Kidney (tissue), 13 donors: ENCODE measurements at regions not wholly inside any gene's neighbourhood (a gene's known extent, or its start where the extent isn't known, plus 50 kb on each side); places are given as distances from the start of the nearest gene placed in this dataset.

Experiments used
- DNase-seq, 5 donors: peaks; one replicate each; pipeline ENCODE4 v3.0.0-alpha.2; 2013 to 2020
- FAIRE-seq: peaks from 2 replicates; lab custom pipeline; 2012; peaks lifted over from hg19 to GRCh38; lab: Jason Lieb, UNC
- H3K27ac ChIP-seq, 2 donors: one replicate each; pipeline ENCODE4 v1.7.0; 2013; ENCODE audit warnings: low read depth in 2 of 2, low read length in 2 of 2, inconsistent platforms in 1 of 2
- H3K27me3 ChIP-seq: one replicate; pipeline ENCODE4 v1.7.1; 2013; ENCODE audit warnings: low read length, inconsistent platforms; ENCODE audit not compliant: control insufficient read depth, insufficient read depth
- H3K36me3 ChIP-seq, 3 donors: one replicate each; pipeline versions ENCODE4 v1.7.0 to v1.7.1; 2013; ENCODE audit warnings: low read length in 3 of 3, control low read depth in 1 of 3, inconsistent platforms in 1 of 3; ENCODE audit not compliant: insufficient read depth in 3 of 3, control insufficient read depth in 2 of 3
- H3K4me1 ChIP-seq, 3 donors: one replicate each; pipeline versions ENCODE4 v1.7.0 to v1.7.1; 2013; ENCODE audit warnings: low read length in 3 of 3, inconsistent platforms in 1 of 3, low read depth in 1 of 3; ENCODE audit not compliant: control insufficient read depth in 2 of 3, insufficient read depth in 2 of 3
- H3K4me3 ChIP-seq, 3 donors: one replicate each; pipeline versions ENCODE4 v1.7.0 to v1.8.1; 2013; ENCODE audit warnings: low read length in 3 of 3, control low read depth in 1 of 3, inconsistent platforms in 1 of 3
- H3K9ac ChIP-seq, 3 donors: one replicate each; pipeline versions ENCODE4 v1.7.0 to v1.7.1; 2013; ENCODE audit warnings: low read length in 3 of 3, control low read depth in 1 of 3, inconsistent platforms in 1 of 3
- H3K9me3 ChIP-seq, 3 donors: one replicate each; pipeline versions ENCODE4 v1.7.0 to v1.7.1; 2013; ENCODE audit warnings: low read length in 3 of 3, control low read depth in 1 of 3, inconsistent platforms in 1 of 3; ENCODE audit not compliant: control insufficient read depth in 2 of 3, insufficient read depth in 1 of 3
- CTCF ChIP-seq: IDR thresholded peaks from 3 replicates; pipeline ENCODE4 v1.5.1; 2012; ENCODE audit warnings: mild to moderate bottlenecking, moderate library complexity, borderline replicate concordance; ENCODE audit not compliant: insufficient read depth; ENCODE audit errors: extremely low read depth
- intact Hi-C: fragments of 100-400 bp; cut with DNase I; formaldehyde crosslinking; loops from one replicate; pipeline ENCODE4 v1.11.1; 2022
- donor health status: control.
- donor health status: control.
- donor health status: control.
- donor health status: control.
- donor health status: control.
- donor health status: DM: yes; HTN: yes; CAD: no.
- donor health status: Normal renal cell carcinoma (clear cell type).

DNA sequence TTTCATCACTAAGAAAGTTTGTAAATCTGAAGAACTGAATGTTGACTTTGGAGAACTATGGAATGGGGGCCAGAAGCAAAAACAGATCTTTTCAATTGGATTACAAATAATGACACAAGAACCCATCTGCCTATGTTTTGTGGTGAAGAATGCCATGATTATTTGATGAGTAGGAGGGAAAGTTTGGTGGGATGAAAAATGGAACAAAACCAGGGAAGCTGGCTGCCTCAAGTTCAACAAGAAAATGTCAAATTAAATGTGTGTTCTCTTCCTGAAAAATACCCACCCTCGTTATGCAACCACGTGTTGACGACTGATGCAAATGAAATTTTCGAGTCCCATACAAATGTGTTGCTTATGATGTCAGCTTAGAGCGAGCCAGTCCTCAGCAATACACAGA lies 208.5 kb downstream of the GPR37 start:
- no peaks in the 10 kb centered on the region for H3K9me3 ChIP-seq
- H3K4me3 ChIP-seq, result no peak overlapping the region
- no peak for TF ChIP-seq CTCF
- DNase-seq (no peak), FAIRE-seq (no peak)
- H3K36me3 ChIP-seq, result no peaks in the 10 kb centered on the region
- H3K4me1 ChIP-seq, result no peaks in the 10 kb centered on the region
- H3K27ac ChIP-seq, result no peak overlapping the region
- no peak overlapping the region for H3K9ac ChIP-seq
- no peaks in the 10 kb centered on the region for H3K27me3 ChIP-seq
- intact Hi-C loops, result no loop called here

DNA sequence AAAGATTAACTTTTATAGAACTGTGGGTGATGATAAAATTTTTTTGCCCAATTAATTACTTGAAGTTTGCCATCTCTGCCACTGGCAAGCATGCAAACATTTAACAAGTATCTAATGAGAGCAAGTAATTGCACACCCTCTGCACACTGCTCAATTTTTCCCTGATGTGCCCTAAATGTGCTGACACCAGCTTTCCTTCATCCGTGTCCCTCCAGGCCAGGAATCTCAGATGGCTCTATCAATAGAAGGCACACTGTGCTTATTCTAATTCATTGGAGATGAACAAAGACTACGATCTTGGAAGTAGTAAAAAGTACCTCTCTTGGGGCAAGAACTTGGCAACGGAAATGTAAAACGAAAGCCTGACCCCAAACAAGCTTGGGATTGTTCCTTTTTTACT lies 212.1 kb downstream of the GPR37 start:
- no peak overlapping the region for H3K27ac ChIP-seq
- H3K9me3 ChIP-seq, result no peaks in the 10 kb centered on the region
- no peaks in the 10 kb centered on the region for H3K4me1 ChIP-seq
- no peak for TF ChIP-seq CTCF
- FAIRE-seq (no peak), DNase-seq (no peak)
- H3K9ac ChIP-seq, result no peak overlapping the region
- H3K36me3 ChIP-seq, result no peaks in the 10 kb centered on the region
- intact Hi-C loops, result no loop called here
- H3K27me3 ChIP-seq, result no peaks in the 10 kb centered on the region
- no peak overlapping the region for H3K4me3 ChIP-seq

- intact Hi-C loops, result no loop called here
Observed at GRCh38 chr7:124552217-124552616, 213.4 kb downstream of the GPR37 start.

More at GRCh38 chr7:124552217-124552616, 213.4 kb downstream of the GPR37 start:
- FAIRE-seq, result no peak
- TF ChIP-seq CTCF, result no peak
- no peak overlapping the region for H3K27ac ChIP-seq
- H3K36me3 ChIP-seq, result no peaks in the 10 kb centered on the region
- H3K4me1 ChIP-seq, result no peaks in the 10 kb centered on the region
- H3K27me3 ChIP-seq, result no peaks in the 10 kb centered on the region
- no peak overlapping the region for H3K9ac ChIP-seq
- H3K9me3 ChIP-seq, result no peaks in the 10 kb centered on the region
- DNase-seq, result no peak
- H3K4me3 ChIP-seq, result no peak overlapping the region
